OCI-LY1 (cell line): ENCODE measurements at regions not wholly inside any gene's neighbourhood (a gene's known extent, or its start where the extent isn't known, plus 50 kb on each side); places are given as distances from the start of the nearest gene placed in this dataset.

Experiments used
- EZH2 ChIP-seq: fragments of 200-600 bp; sonication (generic), shearing (Covaris generic); IDR thresholded peaks from 2 replicates; pipeline ENCODE4 v1.8.0; 2017; ENCODE audit warnings: borderline replicate concordance, mixed run types, mild to moderate bottlenecking, antibody characterized with exemption, low read length, moderate library complexity, mixed read lengths
- TF ChIP-seq, protein P1 (sequence below): fragments of 200-600 bp; sonication (generic), shearing (Covaris generic); IDR thresholded peaks from 2 replicates; pipeline ENCODE4 v1.5.1; 2017; ENCODE audit warnings: mild to moderate bottlenecking, antibody characterized with exemption, low read length, moderate library complexity, mixed read lengths

DNA sequence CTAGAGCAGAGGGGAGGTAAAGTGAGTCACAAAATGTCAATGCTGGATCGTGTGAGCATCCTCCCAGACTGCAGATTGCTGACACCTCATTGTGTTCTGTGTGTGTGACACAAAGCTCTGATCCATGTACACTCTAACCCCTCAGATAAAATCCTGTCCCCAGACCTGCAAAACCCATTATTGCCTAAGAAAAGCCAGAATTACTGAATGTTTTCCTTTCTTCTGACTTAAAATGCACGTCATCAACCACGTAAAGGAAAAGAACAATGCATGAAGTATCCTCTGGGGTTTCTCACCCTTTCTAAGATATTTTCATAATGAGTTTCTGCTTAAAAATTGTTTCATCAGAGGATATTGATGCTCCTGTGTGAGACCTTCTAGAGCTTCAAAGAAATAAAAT is 218.0 kb upstream of the PREP start:
- TF ChIP-seq, protein P1, sequence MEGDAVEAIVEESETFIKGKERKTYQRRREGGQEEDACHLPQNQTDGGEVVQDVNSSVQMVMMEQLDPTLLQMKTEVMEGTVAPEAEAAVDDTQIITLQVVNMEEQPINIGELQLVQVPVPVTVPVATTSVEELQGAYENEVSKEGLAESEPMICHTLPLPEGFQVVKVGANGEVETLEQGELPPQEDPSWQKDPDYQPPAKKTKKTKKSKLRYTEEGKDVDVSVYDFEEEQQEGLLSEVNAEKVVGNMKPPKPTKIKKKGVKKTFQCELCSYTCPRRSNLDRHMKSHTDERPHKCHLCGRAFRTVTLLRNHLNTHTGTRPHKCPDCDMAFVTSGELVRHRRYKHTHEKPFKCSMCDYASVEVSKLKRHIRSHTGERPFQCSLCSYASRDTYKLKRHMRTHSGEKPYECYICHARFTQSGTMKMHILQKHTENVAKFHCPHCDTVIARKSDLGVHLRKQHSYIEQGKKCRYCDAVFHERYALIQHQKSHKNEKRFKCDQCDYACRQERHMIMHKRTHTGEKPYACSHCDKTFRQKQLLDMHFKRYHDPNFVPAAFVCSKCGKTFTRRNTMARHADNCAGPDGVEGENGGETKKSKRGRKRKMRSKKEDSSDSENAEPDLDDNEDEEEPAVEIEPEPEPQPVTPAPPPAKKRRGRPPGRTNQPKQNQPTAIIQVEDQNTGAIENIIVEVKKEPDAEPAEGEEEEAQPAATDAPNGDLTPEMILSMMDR, result no peak
- no peak for TF ChIP-seq EZH2
